Posterior cingulate gyrus (tissue), 11 donors: ENCODE measurements at regions not wholly inside any gene's neighbourhood (a gene's known extent, or its start where the extent isn't known, plus 50 kb on each side); places are given as distances from the start of the nearest gene placed in this dataset.

Source experiments
- DNase-seq, 10 donors: peaks; one replicate each; pipeline versions ENCODE4 v3.0.0 to v3.0.0-alpha.2; 2020 to 2021; ENCODE audit warnings: mixed read lengths in 3 of 10
- intact Hi-C: fragments of 100-400 bp; cut with DNase I; formaldehyde crosslinking; loops from one replicate; pipeline ENCODE4 v1.15.1; 2023

- DNase-seq, result no peak
- intact Hi-C loops, result no loop called here
These were observed 67.3 kb upstream of the SPATS2L start for GRCh38 chr2:200239216-200239615.

- intact Hi-C loops, result no loop called here
These were observed 63.9 kb upstream of the SPATS2L start for GRCh38 chr2:200242570-200242969.

GRCh38 chr2:200243441-200243840 is 63.1 kb upstream of the SPATS2L start:
- DNase-seq, result no peak
- intact Hi-C loops, result no loop called here

More at GRCh38 chr2:200242570-200242969, 63.9 kb upstream of the SPATS2L start:
- DNase-seq, result no peak

GRCh38 chr2:200244111-200244510 is 62.4 kb upstream of the SPATS2L start:
- intact Hi-C loops, result no loop called here
- DNase-seq, result no peak

GRCh38 chr2:200247494-200247893 is 59.0 kb upstream of the SPATS2L start:
- intact Hi-C loops, result no loop called here
- DNase-seq, result no peak

- intact Hi-C loops, result no loop called here
- no peak for DNase-seq
These were observed 54.0 kb upstream of the SPATS2L start for GRCh38 chr2:200252265-200253067.

- intact Hi-C loops, result no loop called here
- DNase-seq, result no peak
These were observed 52.9 kb upstream of the SPATS2L start for GRCh38 chr2:200253639-200254038.

- intact Hi-C loops, result no loop called here
- DNase-seq, result no peak
These were observed 51.7 kb upstream of the SPATS2L start for GRCh38 chr2:200254773-200255172.

- DNase-seq, result no peak
- intact Hi-C loops, result no loop called here
These were observed 50.9 kb upstream of the SPATS2L start for GRCh38 chr2:200255549-200255948.
